Lower leg skin (tissue), 4 donors: ENCODE measurements at regions not wholly inside any gene's neighbourhood (a gene's known extent, or its start where the extent isn't known, plus 50 kb on each side); places are given as distances from the start of the nearest gene placed in this dataset.

Source experiments
- DNase-seq, 2 donors: peaks; one replicate each; pipeline ENCODE4 v3.0.0-alpha.2; 2019; ENCODE audit warnings: low spot score in 2 of 2
- H3K4me3 ChIP-seq: fragments of 200-600 bp; sonication (generic); 2 replicates; pipeline ENCODE4 v1.5.1; 2017; ENCODE audit warnings: mild to moderate bottlenecking, low read depth; ENCODE audit not compliant: poor library complexity, severe bottlenecking
- POLR2A ChIP-seq, 2 donors: fragments of 450-650 bp; IDR thresholded peaks; one replicate each; pipeline ENCODE4 v1.6.1; 2016 to 2017; ENCODE audit warnings: antibody characterized with exemption in 2 of 2, mild to moderate bottlenecking in 1 of 2, moderate library complexity in 1 of 2
- WGBS, 2 donors: methylation state at CpG; one replicate each; pipeline ENCODE4 v1.1.5; 2018; 5-methylcytosine and 5-hydroxymethylcytosine counted together
- intact Hi-C: fragments of 100-400 bp; cut with DNase I; formaldehyde crosslinking; loops from one replicate; pipeline ENCODE4 v1.15.0; 2023; ENCODE audit warnings: low total_unique reads
- TF ChIP-seq, protein P1 (sequence below), 3 donors: fragments of 450-650 bp; IDR thresholded peaks; one replicate each; pipeline ENCODE4 v1.5.1; 2016; ENCODE audit warnings: antibody characterized with exemption in 3 of 3, mild to moderate bottlenecking in 3 of 3, moderate library complexity in 2 of 3

DNA sequence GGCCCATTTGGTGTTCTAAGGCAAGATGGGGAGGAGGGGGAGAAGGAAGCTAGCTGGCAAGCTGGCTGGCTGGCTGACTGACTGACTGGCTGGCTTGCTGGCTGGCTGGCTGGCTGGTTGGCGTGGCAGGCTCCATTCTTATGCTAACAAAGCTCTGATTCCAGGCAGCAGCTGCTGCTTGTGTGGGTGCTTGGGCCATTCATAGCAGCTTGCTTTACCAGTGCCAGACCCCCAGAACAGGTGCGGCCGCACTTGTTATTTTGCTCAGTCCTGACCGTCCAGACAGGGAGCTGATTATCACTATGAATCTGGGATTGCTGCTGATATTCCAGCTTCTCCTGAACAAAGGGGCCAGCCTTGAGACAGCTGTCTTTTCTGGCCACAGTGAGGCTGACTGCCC is 131.2 kb upstream of the PAK3 start:
- TF ChIP-seq POLR2A (IDR thresholded peaks at IDR 0.05) = no peak
- TF ChIP-seq, protein P1, sequence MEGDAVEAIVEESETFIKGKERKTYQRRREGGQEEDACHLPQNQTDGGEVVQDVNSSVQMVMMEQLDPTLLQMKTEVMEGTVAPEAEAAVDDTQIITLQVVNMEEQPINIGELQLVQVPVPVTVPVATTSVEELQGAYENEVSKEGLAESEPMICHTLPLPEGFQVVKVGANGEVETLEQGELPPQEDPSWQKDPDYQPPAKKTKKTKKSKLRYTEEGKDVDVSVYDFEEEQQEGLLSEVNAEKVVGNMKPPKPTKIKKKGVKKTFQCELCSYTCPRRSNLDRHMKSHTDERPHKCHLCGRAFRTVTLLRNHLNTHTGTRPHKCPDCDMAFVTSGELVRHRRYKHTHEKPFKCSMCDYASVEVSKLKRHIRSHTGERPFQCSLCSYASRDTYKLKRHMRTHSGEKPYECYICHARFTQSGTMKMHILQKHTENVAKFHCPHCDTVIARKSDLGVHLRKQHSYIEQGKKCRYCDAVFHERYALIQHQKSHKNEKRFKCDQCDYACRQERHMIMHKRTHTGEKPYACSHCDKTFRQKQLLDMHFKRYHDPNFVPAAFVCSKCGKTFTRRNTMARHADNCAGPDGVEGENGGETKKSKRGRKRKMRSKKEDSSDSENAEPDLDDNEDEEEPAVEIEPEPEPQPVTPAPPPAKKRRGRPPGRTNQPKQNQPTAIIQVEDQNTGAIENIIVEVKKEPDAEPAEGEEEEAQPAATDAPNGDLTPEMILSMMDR (IDR thresholded peaks at IDR 0.05) = no peak
- WGBS, 2 donors = 67 to 78% methylated on average over 3 to 4 of the region's 4 CpGs
- no peak for DNase-seq
- intact Hi-C loops = loop anchor here (5.0 kb wide), 1 partner anchor 233 kb away; no protein-coding TSS in a partner anchor
- no peak overlapping the region for H3K4me3 ChIP-seq

DNA sequence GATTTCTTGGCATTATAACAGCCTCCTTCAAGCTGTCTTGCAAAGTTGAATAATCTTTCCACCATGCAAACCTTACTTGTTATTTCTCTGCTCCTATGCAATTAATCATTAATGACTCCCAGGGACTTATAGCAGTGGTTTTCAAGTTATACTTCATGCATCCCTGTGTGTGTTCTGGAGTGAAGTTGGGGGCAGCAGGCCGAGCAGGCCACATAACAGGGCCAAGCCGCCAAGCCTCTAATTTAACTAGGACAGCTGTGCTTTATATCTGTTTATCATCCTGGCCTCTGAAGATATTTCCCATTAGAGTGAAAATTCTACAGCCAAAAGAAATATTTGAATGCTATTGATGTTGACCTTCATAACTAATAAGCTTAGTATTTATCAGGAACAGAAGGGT is 133.5 kb upstream of the PAK3 start:
- 69 to 84% methylated on average over 2 of the region's 2 CpGs for WGBS, 2 donors
- H3K4me3 ChIP-seq = no peak overlapping the region
- intact Hi-C loops = no loop called here

DNA sequence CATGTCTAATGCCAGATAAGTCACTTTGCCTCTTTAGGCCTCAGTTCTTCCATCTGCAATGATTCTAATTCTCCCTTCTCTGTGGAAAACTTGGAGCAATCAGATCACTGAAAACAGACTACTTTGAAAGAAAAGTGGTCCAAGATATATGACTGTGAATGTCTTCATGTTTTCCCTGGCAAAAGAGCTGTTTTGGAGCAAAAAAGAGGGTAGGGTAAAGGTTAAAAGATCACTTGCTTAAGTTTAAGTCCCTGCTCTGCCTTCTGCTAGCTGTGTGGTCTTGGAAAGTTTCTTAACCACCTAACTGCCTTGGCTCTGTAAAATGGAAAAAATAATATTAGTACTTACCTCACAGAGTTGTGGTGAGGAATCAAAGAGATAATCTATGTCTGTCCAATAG is 140.3 kb upstream of the PAK3 start:
- intact Hi-C loops = no loop called here
- TF ChIP-seq POLR2A (IDR thresholded peaks at IDR 0.05) = no peak
- no peak for DNase-seq
- H3K4me3 ChIP-seq = no peak overlapping the region

More for the DNA sequence above, 133.5 kb upstream of the PAK3 start:
- no peak for DNase-seq
- no peak for TF ChIP-seq POLR2A (IDR thresholded peaks at IDR 0.05)
- TF ChIP-seq, protein P1 (IDR thresholded peaks at IDR 0.05) = no peak

DNA sequence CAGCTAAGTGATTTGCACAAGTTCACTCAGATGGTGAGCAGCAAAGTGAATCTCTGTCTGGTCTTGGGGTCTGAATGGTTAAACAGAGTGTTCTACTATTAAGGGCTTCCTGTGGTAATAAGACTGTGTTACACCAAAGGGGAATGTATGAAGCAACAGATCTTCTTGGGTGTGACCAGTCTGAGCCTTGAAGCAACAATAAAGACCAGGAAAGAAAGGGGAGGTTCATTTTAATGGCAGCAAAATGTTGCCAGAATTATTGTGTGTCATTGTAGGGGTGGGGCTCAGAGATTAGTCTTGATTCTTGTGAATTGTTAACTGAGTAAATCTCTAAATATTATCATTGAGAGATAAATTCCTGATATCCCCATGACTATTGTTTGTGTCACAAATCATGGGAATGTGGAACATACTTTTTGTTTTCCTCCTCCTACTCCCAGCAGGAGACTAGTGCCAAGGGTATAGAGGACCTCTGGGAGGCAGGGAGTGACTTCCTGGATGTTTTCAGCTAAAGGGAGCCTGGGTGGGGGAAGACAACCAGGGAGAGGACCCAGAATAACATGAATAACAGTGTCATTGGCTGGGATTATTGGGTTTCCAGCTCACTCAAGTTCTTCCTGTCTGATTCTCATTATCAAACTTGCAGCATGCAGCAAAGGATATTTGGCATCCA is 141.4 kb upstream of the PAK3 start:
- no peak overlapping the region for H3K4me3 ChIP-seq
- no peak for TF ChIP-seq POLR2A (IDR thresholded peaks at IDR 0.05)
- TF ChIP-seq, protein P1 (IDR thresholded peaks at IDR 0.05) = no peak
- DNase-seq = no peak
- intact Hi-C loops = no loop called here

DNA sequence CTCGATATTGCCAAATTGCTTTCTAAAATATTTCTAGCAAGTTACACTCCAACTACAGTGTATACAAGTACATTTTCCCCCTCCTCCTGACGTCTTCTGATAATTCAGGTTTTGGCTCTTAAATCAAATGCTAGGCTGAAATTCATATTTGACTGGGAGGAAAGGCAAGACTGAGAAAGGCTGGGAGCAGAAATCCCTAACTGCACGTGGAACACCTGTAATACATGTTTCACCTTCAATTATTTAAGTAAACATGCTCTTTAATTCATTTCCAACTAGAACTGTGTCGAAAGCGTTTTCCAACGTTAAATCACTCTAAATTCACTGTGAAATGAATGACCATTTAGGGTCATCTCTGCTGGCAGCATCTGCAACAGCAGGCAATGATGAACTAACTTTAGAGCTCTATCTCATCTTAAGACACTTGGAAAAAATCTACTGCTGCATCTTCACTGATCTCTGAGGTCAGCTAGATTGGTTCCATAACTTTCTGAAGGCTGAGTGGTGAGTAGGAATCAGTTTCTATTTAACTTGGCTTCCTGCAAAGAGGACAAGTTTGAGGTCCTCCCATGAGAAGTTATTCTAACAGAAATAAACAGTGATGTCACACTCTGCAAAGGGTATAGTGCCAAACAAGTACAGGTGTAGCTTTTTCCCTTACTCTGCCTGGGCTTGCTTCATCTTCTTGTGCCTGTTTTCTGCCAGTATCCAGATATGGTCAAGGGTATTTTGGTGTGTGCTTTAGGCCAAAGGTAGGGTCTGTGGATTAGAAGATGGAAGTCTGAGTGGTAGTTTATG is 144.3 kb upstream of the PAK3 start:
- WGBS, 2 donors = 51 to 53% methylated on average over 6 of the region's 6 CpGs
- intact Hi-C loops = no loop called here
- TF ChIP-seq, protein P1 (IDR thresholded peaks at IDR 0.05) = no peak
- no peak for TF ChIP-seq POLR2A (IDR thresholded peaks at IDR 0.05)
- H3K4me3 ChIP-seq = no peak overlapping the region
- no peak for DNase-seq

DNA sequence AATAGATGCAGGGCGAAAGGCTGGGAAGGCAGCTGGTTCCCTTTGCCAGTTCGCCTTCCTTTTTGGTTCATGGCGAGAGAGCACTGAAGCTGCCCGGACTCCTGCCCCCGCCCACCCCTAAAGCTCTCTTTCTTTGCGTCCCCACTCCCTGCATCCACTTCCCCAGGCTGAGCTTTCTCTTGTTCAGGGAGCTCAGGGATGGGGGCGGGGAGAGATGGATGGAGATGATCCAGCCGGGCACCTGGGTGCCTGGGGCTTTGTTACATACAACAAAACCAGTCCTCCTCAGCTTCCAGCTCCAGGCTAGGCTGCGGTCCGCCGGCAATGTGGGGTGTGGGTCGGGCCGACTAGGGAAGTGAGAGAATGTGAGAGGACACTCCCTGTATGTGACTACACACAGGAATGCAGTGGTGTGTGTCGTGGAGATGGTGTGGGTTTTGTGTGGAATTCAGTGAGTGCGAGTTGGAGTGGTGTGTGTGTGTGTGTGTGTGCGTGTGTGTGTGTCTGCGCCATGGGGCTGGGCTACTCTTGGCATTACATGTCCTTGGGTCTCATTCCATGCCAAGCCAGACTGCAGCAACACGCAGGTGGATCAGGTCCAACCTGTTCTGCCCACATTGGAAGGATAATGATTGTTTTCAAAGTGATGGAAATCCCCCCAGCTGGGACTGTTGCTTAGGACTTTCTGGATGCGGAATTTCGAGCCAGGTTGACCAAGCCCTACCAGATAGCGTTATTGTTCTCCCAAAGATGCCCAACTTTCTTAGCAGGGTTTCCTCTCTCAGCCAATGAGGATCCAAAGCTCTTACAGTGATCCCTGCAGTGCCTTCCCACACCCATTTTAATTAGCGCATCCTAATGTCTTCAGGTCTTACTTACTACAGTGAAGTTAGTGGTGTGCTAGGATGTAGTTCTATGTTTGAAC is 149.4 kb upstream of the CHRDL1 start:
- WGBS, 2 donors = 6 to 30% methylated on average over 18 to 22 of the region's 22 CpGs
- TF ChIP-seq, protein P1 (IDR thresholded peaks at IDR 0.05) = no peak
- TF ChIP-seq POLR2A (IDR thresholded peaks at IDR 0.05) = no peak
- no peak overlapping the region for H3K4me3 ChIP-seq
- DNase-seq = peak; percentile 13 to 85
- intact Hi-C loops = no loop called here
